HG03196 (cell line): ENCODE measurements at regions not wholly inside any gene's neighbourhood (a gene's known extent, or its start where the extent isn't known, plus 50 kb on each side); places are given as distances from the start of the nearest gene placed in this dataset.

ENCODE experiments used
- ATAC-seq: cut with Tn5 transposase; IDR thresholded peaks from one replicate; pipeline ENCODE4 v1.9.1; 2021; ENCODE audit not compliant: unreplicated experiment

- no peak for ATAC-seq
Observed at GRCh38 chr4:152236519-152237056, 299.3 kb downstream of the FBXW7 start.

- no peak for ATAC-seq
Observed at GRCh38 chr4:152235718-152236117, 300.2 kb downstream of the FBXW7 start.

GRCh38 chr4:152234571-152234970 lies 301.3 kb downstream of the FBXW7 start:
- no peak for ATAC-seq

- no peak for ATAC-seq
Observed at GRCh38 chr4:152232271-152232670, 303.6 kb downstream of the FBXW7 start.

- ATAC-seq, result no peak
Observed at GRCh38 chr4:152229782-152230289, 306.1 kb downstream of the FBXW7 start.

GRCh38 chr4:152225680-152226079 lies 310.2 kb downstream of the FBXW7 start:
- no peak for ATAC-seq

- ATAC-seq, result no peak
Observed at GRCh38 chr4:152224721-152225420, 311.0 kb downstream of the FBXW7 start.

GRCh38 chr4:152224223-152224622 lies 311.7 kb downstream of the FBXW7 start:
- no peak for ATAC-seq

- no peak for ATAC-seq
Observed at GRCh38 chr4:152223600-152223999, 312.3 kb downstream of the FBXW7 start.

- ATAC-seq, result no peak
Observed at GRCh38 chr4:152221816-152222516, 313.9 kb downstream of the FBXW7 start.

- ATAC-seq, result peak; percentile 72
Observed at GRCh38 chr4:152220201-152220666, 315.7 kb downstream of the FBXW7 start.

- ATAC-seq, result no peak
Observed at GRCh38 chr4:152218576-152218975, 317.3 kb downstream of the FBXW7 start.

GRCh38 chr4:152217896-152218295 lies 318.0 kb downstream of the FBXW7 start:
- no peak for ATAC-seq

GRCh38 chr4:152211936-152212653 lies 323.8 kb downstream of the FBXW7 start:
- no peak for ATAC-seq

- peak; percentile 79 for ATAC-seq
Observed at GRCh38 chr4:152209772-152210493, 326.0 kb downstream of the FBXW7 start.

GRCh38 chr4:152207378-152207720 lies 328.5 kb downstream of the FBXW7 start:
- ATAC-seq, result no peak

GRCh38 chr4:152206646-152207377 lies 329.1 kb downstream of the FBXW7 start:
- no peak for ATAC-seq

- no peak for ATAC-seq
Observed at GRCh38 chr4:152206185-152206584, 329.7 kb downstream of the FBXW7 start.

- no peak for ATAC-seq
Observed at GRCh38 chr4:152202415-152202814, 333.5 kb downstream of the FBXW7 start.
